CD14-positive monocyte (primary cell): ENCODE measurements at regions not wholly inside any gene's neighbourhood (a gene's known extent, or its start where the extent isn't known, plus 50 kb on each side); places are given as distances from the start of the nearest gene placed in this dataset.

Experiments
- DNase-seq, 3 donors: peaks; one replicate each; pipeline ENCODE4 v3.0.0-alpha.2; 2011 to 2022
- H2AFZ ChIP-seq: 2 replicates; pipeline ENCODE4 v1.6.0; 2012; ENCODE audit warnings: mild to moderate bottlenecking, low read depth, low read length, inconsistent platforms; ENCODE audit not compliant: insufficient read depth, poor library complexity, severe bottlenecking
- H3K27ac ChIP-seq, 2 donors: 1 replicate in 1 of 2; 2 replicates in 1 of 2; pipeline ENCODE4 v1.5.1; 2012 to 2013; ENCODE audit warnings: low read length in 2 of 2, control low read depth in 1 of 2, inconsistent platforms in 1 of 2, low read depth in 1 of 2, mild to moderate bottlenecking in 1 of 2
- H3K27me3 ChIP-seq, 2 donors: one replicate each; pipeline versions ENCODE4 v1.6.0 to v1.6.1; 2011 to 2013; ENCODE audit warnings: low read length in 2 of 2; ENCODE audit not compliant: control insufficient read depth in 2 of 2, insufficient read depth in 2 of 2
- H3K36me3 ChIP-seq, 2 donors: replicated peaks in 1 of 2; 1 replicate in 1 of 2; 2 replicates in 1 of 2; pipeline versions ENCODE4 v1.5.1 to v1.6.1; 2012 to 2013; ENCODE audit warnings: low read length in 2 of 2, control low read depth in 1 of 2, inconsistent platforms in 1 of 2, mild to moderate bottlenecking in 1 of 2; ENCODE audit not compliant: insufficient read depth in 2 of 2, control insufficient read depth in 1 of 2
- H3K4me1 ChIP-seq, 2 donors: 1 replicate in 1 of 2; 2 replicates in 1 of 2; pipeline versions ENCODE4 v1.5.1 to v1.6.1; 2012 to 2013; ENCODE audit warnings: low read length in 2 of 2, control low read depth in 1 of 2, inconsistent platforms in 1 of 2, mild to moderate bottlenecking in 1 of 2, moderate library complexity in 1 of 2; ENCODE audit not compliant: insufficient read depth in 2 of 2, control insufficient read depth in 1 of 2
- H3K4me2 ChIP-seq: replicated peaks from 2 replicates; pipeline ENCODE3; 2012; ENCODE audit warnings: low read length, moderate library complexity, mild to moderate bottlenecking; ENCODE audit not compliant: poor library complexity, severe bottlenecking; ENCODE audit errors: extremely low read depth
- H3K4me3 ChIP-seq, 3 experiments: fragments of 200-600 bp in 1 of 3; sonication (generic) in 1 of 3; replicated peaks in 1 of 3; 1 replicate in 2 of 3; 2 replicates in 1 of 3; pipeline ENCODE4 v1.5.1; 2011 to 2013; ENCODE audit warnings: low read length in 3 of 3, mild to moderate bottlenecking in 3 of 3, control low read depth in 2 of 3, low read depth in 2 of 3, inconsistent platforms in 1 of 3, moderate library complexity in 1 of 3
- H3K79me2 ChIP-seq: 2 replicates; pipeline ENCODE4 v1.6.0; 2012; ENCODE audit warnings: mild to moderate bottlenecking, control low read depth, inconsistent platforms, low read length, moderate library complexity; ENCODE audit not compliant: insufficient read depth
- H3K9ac ChIP-seq: 2 replicates; pipeline ENCODE4 v1.6.0; 2017; ENCODE audit warnings: low read length, mild to moderate bottlenecking; ENCODE audit not compliant: insufficient read depth, poor library complexity, severe bottlenecking
- H3K9me3 ChIP-seq, 2 donors: replicated peaks in 1 of 2; 1 replicate in 1 of 2; 2 replicates in 1 of 2; pipeline versions ENCODE4 v1.5.1 to v1.6.1; 2012 to 2013; ENCODE audit warnings: low read length in 2 of 2, control low read depth in 1 of 2; ENCODE audit not compliant: control insufficient read depth in 1 of 2, insufficient read depth in 1 of 2
- H4K20me1 ChIP-seq: 2 replicates; pipeline ENCODE4 v1.6.0; 2012; ENCODE audit warnings: mild to moderate bottlenecking, low read length, control low read depth, moderate library complexity; ENCODE audit not compliant: insufficient read depth
- H3K27ac Mint-ChIP-seq, 7 donors: one replicate each; pipeline ENCODE4 v1.8.0; 2020; ENCODE audit warnings: mild to moderate bottlenecking in 7 of 7, mixed read lengths in 7 of 7, moderate library complexity in 6 of 7, inconsistent platforms in 2 of 7
- H3K27me3 Mint-ChIP-seq, 3 donors: one replicate each; pipeline ENCODE4 v1.8.0; 2021 to 2022; ENCODE audit warnings: low read depth in 3 of 3, mild to moderate bottlenecking in 3 of 3, mixed read lengths in 3 of 3, moderate library complexity in 3 of 3, inconsistent platforms in 1 of 3
- H3K36me3 Mint-ChIP-seq, 2 donors: one replicate each; pipeline ENCODE4 v1.8.0; 2020; ENCODE audit warnings: mixed read lengths in 2 of 2, inconsistent platforms in 1 of 2, mild to moderate bottlenecking in 1 of 2
- H3K4me1 Mint-ChIP-seq: one replicate; pipeline ENCODE4 v1.8.0; 2020; ENCODE audit warnings: mild to moderate bottlenecking, mixed read lengths
- H3K4me3 Mint-ChIP-seq, 2 donors: one replicate each; pipeline ENCODE4 v1.8.0; 2020; ENCODE audit warnings: mild to moderate bottlenecking in 2 of 2, mixed read lengths in 2 of 2, moderate library complexity in 1 of 2
- H3K9me3 Mint-ChIP-seq, 7 donors: one replicate each; pipeline ENCODE4 v1.8.0; 2020 to 2022; ENCODE audit warnings: mixed read lengths in 7 of 7, mild to moderate bottlenecking in 6 of 7, moderate library complexity in 6 of 7, inconsistent platforms in 2 of 7
- WGBS: methylation state at CpG from one replicate; pipeline ENCODE4 v1.1.5; 2013; ENCODE audit warnings: missing lambda C conversion rate; ENCODE audit not compliant: insufficient coverage; 5-methylcytosine and 5-hydroxymethylcytosine counted together
- intact Hi-C, 2 donors: fragments of 100-400 bp; cut with micrococcal nuclease; formaldehyde crosslinking; loops; one replicate each; pipeline versions ENCODE4 v1.15.0 to v1.15.1; 2023
- TF ChIP-seq, protein P1 (sequence below): fragments of 200-600 bp; IDR thresholded peaks from one replicate; pipeline ENCODE4 v1.8.0; 2022; ENCODE audit warnings: antibody characterized with exemption, mild to moderate bottlenecking

DNA sequence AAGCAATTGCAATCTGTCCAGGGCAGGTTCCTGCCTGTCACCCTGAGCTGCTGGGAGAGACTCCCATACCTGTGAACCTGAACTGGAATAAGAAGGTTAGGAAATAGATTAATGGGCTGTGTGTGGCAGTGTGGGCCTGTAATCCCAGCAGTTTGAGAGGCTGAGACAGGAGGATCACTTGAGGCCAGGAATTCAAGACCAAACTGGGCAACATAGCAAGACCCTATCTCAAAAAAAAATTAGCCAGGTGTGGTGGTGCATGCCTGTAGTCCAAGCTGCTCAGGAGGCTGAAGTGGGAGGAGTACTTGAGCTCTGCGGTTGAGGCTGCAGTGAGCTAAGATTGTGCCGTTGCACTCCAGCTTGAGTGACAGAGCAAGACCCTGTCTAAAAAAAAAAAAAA lies 127.7 kb upstream of the DSEL start:
- Histone ChIP-seq H2AFZ (no peak overlapping the region), H3K9me3 (no peaks in the 10 kb centered on the region), H3K36me3 (no peaks in the 10 kb centered on the region), H4K20me1 (no peaks in the 10 kb centered on the region), H3K4me1 (no peaks in the 10 kb centered on the region), H3K4me3 (no peak overlapping the region), H3K4me2 (no peak overlapping the region), H3K27ac (no peak overlapping the region), H3K27me3 (no peaks in the 10 kb centered on the region), H3K9ac (no peak overlapping the region), H3K79me2 (no peaks in the 10 kb centered on the region)
- DNase-seq, result no peak
- intact Hi-C loops, result no loop called here
- Mint-ChIP-seq H3K9me3 (peaks cover 0 to 1% (median 0%) of the 10 kb centered on the region in 7 donors), H3K36me3 (no peaks in the 10 kb centered on the region), H3K4me3 (no peak overlapping the region), H3K27ac (no peak overlapping the region), H3K27me3 (peaks cover 0 to 2% (median 0%) of the 10 kb centered on the region in 3 donors), H3K4me1 (no peaks in the 10 kb centered on the region)
- no CpG with 5 or more reads among the region's 2 CpGs for WGBS
- TF ChIP-seq, protein P1, sequence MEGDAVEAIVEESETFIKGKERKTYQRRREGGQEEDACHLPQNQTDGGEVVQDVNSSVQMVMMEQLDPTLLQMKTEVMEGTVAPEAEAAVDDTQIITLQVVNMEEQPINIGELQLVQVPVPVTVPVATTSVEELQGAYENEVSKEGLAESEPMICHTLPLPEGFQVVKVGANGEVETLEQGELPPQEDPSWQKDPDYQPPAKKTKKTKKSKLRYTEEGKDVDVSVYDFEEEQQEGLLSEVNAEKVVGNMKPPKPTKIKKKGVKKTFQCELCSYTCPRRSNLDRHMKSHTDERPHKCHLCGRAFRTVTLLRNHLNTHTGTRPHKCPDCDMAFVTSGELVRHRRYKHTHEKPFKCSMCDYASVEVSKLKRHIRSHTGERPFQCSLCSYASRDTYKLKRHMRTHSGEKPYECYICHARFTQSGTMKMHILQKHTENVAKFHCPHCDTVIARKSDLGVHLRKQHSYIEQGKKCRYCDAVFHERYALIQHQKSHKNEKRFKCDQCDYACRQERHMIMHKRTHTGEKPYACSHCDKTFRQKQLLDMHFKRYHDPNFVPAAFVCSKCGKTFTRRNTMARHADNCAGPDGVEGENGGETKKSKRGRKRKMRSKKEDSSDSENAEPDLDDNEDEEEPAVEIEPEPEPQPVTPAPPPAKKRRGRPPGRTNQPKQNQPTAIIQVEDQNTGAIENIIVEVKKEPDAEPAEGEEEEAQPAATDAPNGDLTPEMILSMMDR, result no peak

- Histone ChIP-seq H3K4me2 (no peak overlapping the region), H4K20me1 (no peaks in the 10 kb centered on the region), H3K4me1 (no peaks in the 10 kb centered on the region), H3K36me3 (no peaks in the 10 kb centered on the region), H3K27ac (no peak overlapping the region), H3K27me3 (no peaks in the 10 kb centered on the region), H3K79me2 (no peaks in the 10 kb centered on the region), H3K4me3 (no peak overlapping the region), H3K9me3 (peaks cover 0 to 3% of the 10 kb centered on the region in 2 donors), H2AFZ (no peak overlapping the region), H3K9ac (no peak overlapping the region)
- Mint-ChIP-seq H3K4me1 (no peaks in the 10 kb centered on the region), H3K4me3 (no peak overlapping the region), H3K27me3 (peaks cover 0 to 2% (median 0%) of the 10 kb centered on the region in 3 donors), H3K27ac (no peak overlapping the region), H3K9me3 (peaks cover 0 to 7% (median 2%) of the 10 kb centered on the region in 7 donors), H3K36me3 (no peaks in the 10 kb centered on the region)
- DNase-seq, result no peak
- TF ChIP-seq, protein P1, result no peak
- intact Hi-C loops, result no loop called here
- WGBS, result no CpG with 5 or more reads among the region's 2 CpGs
These were observed 123.4 kb upstream of the DSEL start for GRCh38 chr18:67639872-67640271.
